ENCODE measurements at regions not wholly inside any gene's neighbourhood (a gene's known extent, or its start where the extent isn't known, plus 50 kb on each side); places are given as distances from the start of the nearest gene placed in this dataset.
"Not testable (repeated sequence)": the region's sequence is repeated elsewhere in the genome, so short reads cannot be mapped to it uniquely, and the experiment has no call there.

DNA sequence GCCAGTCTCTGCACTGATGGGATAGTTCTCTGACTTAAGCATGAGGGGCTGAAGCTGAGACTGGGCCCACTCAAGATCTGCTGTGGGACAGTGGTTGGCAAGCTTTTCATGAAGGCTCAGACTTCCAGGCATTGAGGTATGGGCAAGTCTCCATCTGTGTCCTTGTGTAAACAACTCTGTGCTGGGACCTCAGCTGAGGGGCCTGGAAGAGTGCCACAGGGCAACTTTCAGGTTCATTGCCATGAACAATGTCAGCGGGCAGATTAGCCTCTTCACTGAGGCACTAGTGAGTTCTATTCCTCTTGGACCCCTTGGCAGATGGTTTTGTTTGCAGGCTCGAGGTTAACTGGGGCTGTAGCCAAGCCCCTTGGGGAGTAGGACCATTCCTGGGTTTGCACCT lies 127.1 kb downstream of the MRPS30 start:
- intact Hi-C loops (cut with micrococcal nuclease), result no loop called here

DNA sequence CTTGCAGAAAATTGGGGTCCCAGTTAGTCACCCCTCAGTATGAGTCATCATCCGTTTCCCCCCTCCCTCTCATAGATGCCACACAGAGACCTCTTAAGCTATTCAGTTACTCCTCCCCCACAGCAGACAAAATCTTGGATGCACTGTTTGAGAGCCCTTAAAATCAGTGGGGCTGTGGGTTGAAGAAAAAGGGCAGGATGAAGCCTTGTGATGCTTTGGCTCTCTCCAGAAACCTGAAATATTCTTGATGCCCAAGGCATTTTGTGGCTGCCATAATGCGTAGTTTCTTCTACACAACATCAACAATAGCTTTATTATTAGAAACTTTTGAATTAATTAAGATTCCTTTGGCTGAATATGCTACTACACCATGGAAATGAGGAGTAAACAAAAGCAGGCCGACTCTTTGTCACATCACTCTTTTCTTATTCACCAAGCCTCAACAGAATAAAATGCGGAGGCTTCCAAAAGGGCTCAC lies 133.8 kb downstream of the MRPS30 start:
- intact Hi-C loops (cut with micrococcal nuclease), result no loop called here

DNA sequence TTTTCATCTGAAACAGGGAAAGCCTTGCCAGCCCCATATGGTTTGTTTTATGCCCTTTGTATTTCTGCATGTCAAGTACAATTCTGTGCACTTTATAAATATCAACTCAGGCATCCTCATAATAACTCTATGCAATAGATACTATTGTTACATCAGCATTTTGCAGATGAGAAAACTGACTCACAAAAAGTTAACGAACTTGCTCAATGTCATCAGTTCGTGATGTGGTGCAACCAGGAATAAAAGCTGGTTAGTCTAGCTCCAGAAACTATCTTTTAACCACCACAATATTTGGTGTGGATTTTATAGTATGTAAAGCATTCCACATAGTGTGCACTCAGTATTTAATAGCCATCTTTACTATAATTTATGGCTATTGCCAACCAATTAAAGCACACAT lies 134.9 kb downstream of the MRPS30 start:
- intact Hi-C loops (cut with micrococcal nuclease), result no loop called here

DNA sequence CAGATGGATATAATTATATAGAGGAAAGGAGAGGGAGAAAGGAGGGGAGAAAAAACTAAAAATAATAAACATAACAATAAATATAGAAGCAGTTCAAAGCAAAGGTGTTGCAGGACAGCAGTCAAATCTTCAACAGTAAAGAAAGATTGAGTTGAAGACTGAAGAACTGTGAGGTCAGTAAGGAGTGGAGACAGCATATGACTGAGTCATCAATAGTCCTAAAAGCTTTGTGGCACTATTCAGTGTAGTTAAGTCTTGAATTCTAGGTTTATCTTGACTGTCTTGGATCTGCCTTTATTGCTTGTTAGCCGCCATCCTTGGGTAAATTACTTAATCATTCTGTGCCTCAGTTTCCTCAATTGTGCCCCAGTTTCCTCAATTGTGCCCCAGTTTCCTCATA lies 137.0 kb downstream of the MRPS30 start:
- intact Hi-C loops (cut with micrococcal nuclease), result no loop called here

DNA sequence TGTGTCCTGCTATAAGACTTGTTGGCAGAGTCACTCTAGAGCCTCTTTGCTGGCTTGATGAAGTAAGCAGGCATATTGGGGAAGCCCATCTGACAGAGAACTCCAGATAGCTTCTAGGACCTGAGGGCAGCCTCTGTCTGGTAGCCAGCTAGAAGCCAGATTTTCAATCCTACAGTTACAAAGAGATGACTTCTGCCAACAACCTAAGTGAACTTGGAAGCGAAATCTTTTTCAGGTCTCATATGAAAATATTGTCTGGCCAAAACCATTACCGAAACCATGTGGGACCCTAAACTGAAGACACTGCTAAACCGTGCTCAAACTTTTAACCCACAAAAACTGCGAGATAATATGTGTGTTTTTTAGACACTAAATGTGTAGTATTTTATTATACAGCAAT lies 140.9 kb downstream of the MRPS30 start:
- intact Hi-C loops (cut with micrococcal nuclease), result no loop called here

DNA sequence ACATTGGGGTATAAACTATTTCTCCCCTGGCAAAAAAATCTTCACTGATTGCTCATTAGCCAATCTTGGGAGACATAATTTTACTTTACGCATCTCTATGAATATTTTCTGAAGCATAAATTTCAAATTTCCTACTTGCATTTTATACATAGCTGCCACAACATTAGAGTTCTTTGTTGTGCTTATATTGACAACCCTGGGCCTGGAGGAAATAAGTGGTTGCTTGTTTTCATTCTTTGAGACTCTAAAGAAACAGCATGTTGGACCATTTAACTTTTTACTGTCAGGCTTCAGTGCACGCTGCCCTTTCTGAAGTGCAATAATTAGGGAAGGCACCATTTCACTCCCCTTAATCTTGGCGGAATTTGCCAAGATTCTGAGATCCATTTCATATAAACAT lies 142.6 kb downstream of the MRPS30 start:
- intact Hi-C loops (cut with micrococcal nuclease), result no loop called here

DNA sequence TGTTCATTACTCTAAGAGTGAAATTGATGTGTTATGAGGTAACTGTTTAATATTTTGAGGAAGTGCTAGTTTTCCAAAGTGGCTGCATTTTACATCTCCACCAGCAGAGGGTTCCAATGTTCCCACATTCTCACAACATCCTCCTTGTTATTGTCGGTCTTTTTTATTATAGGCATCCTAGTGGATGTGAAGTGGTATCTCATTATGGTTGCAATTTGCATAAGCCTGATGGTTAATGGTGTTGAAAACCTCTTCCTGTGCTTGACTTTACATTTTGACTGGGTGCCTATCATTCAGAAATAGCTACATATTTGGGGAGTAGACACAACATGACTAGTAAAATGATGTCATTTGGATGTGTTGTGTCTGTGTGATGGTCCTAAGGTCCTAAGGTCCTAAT lies 143.6 kb downstream of the MRPS30 start:
- intact Hi-C loops (cut with micrococcal nuclease), result no loop called here

DNA sequence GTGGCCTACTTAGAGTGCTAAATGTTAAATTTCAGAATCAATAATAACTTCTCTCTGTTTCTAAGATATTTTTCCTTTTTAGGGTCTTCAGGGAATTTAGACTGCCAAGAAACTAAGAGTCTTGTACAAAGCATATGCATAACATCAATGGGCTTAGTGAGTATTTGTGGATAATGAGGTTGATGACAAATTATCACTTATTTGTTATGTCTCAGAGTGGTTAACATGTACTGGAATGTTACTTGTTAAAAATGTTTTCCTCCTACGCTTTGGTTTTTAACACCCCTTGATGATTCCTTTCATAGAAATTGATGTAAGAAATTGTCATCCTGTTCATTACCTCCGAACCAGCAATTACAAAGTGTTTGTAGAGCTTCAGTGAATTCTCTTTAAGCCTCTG lies 144.3 kb downstream of the MRPS30 start:
- intact Hi-C loops (cut with micrococcal nuclease), result no loop called here

DNA sequence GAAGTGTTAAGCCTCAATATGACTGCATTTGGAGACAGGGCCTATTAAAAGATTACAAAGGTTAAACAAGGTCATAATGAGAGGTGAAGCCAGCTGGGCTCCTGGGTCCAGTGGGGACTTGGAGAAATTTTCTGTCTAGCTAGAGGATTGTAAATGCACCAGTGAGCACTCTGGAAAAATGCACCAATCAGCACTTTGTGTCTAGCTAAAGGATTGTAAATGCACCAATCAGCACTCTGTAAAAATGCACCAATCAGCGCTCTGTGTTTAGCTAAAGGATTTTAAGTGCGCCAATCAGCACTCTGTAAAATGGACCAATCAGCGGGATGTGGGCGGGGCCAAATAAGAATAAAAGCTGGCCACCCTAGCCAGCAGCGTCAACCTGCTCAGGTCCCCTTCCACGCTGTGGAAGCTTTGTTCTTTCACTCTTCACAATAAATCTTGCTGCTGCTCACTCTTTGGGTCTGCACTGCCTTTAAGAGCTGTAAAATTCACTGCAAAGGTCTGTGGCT lies 150.3 kb downstream of the MRPS30 start:
- intact Hi-C loops (cut with micrococcal nuclease), result not testable (repeated sequence)

DNA sequence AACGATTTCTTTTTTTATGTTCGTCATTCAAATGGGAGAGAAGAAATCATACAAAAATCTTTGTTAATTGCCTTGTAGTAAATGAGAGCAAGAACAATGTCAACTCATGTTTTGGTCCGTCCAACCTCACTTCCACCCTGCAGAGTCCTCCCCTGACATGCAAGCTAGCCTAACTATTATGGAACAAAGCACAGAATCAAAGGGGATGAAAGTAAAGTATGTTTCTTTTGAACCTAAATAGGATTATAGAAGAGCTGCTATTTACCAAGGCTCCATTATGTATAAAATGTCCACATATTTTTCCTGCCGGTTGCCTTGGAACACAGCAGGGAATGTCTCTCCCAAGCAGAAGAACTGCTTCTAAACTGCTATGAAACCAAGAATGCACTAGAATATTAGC lies 161.1 kb downstream of the MRPS30 start:
- intact Hi-C loops (cut with micrococcal nuclease), result no loop called here

DNA sequence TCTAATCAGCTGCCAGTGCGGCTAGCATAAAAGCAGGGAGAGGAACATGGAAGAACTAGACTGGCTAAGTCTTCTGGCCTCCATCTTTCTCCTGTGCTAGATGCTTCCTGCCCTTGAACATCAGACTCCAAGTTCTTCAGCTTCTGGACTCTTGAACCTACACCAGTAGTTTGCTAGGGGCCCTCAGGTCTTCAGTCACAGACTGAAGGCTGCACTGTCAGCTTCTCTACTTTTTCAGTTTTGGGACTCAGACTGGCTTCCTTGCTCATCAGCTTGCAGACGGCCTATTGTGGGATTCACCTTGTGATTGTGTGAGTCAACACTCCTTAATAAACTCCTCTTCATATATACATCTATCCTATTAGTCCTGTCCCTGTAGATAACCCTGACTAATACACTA lies 162.2 kb downstream of the MRPS30 start:
- intact Hi-C loops (cut with micrococcal nuclease), result not testable (repeated sequence)

DNA sequence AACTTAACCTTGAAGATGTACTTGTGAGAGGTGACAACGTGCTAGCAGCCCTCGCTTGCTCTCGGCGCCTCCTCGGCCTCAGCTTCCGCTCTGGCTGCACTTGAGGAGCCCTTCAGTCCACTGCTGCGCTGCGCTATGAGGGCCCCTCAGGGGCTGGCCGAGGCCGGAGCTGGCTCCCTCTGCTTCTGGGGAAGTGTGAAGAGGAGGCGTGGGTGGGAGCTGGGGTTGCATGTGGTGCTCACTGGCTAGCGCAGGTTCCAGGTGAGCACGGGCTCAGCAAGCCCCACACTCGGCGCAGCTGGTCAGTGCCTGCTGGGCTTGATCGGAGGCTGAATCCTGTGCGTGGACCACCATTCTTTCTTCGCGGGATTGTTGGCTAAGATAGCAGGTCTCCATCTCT lies 166.1 kb downstream of the MRPS30 start:
- intact Hi-C loops (cut with micrococcal nuclease), result no loop called here

DNA sequence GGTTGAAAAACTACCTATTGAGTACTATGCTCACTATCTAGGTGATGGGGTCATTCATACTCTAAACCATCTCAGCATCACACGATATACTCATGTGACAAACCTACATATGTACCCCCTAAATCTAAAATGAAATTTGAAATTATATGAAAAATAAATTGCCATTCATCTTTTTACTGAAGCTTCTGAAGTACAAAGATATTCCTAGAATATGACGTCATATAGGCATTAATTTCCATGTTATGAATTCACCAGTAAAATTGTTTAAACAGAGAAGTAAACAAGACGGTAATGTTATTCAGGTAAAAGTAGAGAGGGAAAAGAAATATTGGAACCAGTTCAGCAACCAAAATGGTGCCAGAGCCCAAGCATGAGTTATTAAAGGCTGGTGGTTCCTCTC lies 173.0 kb downstream of the MRPS30 start:
- intact Hi-C loops (cut with micrococcal nuclease), result no loop called here

DNA sequence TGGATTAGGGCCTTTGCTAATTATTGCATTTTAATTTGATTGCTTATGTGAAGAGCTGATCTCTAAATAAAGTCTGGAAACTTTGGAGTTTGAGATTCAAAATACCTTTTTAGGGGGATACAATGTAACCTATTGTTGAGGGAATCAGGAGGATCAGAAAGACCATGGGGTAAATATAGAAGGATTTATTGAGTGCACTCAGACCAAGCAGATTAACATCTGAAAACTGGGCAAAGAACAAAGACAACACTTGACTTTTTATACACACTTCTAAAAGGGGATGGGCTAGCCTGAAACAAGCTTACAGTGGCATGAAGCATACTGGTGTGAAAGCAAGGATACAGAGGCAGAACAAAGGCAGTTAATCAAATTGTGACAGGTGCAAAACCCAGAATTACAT lies 174.3 kb downstream of the MRPS30 start:
- intact Hi-C loops (cut with micrococcal nuclease), result no loop called here

DNA sequence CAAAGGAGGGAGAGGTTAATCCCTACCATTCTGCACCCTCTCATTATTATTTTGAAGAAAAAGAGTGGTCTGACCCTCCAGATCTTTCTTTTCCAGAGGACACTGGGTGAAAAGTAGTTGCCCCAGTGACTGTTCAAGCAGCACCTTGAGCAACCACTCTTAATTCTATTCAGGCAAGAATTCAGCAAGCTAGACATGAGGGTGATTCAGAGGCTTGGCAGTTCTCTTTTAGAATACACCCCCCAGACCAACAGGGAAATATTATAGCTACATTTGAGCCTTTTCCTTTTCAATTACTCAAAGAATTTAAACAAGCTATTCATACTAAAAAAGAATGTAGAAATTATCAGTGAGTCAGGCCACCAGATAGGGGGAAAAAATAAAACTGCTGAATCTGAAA lies 178.3 kb downstream of the MRPS30 start:
- intact Hi-C loops (cut with micrococcal nuclease), result no loop called here

DNA sequence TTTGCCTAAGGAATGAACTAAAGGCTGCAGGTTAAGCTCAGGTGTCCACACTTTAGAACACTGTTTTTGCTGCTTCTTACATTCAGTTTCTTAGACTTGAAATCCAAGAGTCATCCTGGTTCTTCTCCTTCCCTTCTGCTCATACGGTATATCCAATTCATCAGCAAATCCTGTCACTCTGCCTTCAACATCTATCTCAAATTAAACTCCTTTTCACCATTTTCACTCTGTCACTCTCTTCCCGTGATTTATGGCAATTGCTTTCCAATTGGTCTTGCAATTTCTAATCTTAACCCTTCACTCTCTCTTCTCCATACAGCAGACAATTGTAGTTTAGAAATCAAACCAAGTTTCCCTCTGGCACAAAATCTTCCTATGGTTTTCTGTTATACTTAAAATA lies 182.9 kb downstream of the MRPS30 start:
- intact Hi-C loops (cut with micrococcal nuclease), result no loop called here

DNA sequence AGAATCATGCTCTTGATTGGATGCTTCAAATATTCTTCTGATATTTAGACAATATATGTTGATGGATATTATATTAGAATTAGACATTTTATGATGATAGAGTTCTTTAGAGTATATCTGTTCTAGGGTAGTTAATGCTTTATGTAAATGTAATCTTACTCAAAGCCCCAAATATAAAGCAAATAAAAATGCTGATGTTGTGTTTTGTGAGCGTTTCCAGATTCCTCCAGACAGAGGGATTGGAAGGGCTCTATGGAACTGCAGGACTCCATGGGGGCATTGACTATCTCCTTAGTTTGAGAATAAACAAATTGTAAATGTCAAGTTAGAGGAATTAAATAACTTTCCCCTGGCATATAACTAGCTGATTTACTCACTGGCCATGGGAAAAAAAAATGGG lies 184.5 kb downstream of the MRPS30 start:
- intact Hi-C loops (cut with micrococcal nuclease), result no loop called here

DNA sequence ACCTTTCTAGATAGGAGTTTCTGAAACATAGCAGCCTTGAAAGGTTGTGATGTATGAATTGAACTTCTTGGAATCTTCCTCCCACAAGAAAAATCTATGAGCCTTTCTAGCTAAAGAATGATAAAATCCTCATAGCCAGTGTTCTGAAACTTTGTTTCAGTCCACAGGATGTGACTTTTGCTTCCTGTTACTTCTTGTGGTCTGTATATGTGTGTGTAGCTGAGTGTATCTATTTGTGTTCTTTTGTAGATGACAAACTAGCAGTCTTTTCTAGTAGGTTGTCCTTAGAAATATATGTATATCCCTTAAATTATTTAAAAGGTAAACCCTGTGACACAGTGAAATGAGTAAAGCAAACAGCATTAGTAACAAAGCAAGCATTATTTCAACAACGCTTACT lies 188.8 kb downstream of the MRPS30 start:
- intact Hi-C loops (cut with micrococcal nuclease), result no loop called here

DNA sequence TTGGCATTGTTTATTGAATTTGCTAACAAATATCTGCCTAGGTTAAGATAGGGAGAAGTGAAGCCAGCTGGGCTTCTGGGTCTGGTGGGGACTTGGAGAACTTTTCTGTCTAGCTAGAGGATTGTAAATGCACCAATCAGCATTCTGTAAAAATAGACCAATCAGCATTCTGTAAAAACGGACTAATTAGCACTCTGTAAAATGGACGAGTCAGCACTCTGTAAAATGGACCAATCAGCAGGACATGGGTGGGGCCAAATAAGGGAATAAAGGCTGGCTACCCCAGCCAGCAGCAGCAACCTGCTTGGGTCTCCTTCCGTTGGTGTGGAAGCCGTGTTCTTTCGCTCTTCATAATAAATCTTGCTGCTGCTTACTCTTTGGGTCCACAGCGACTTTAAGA lies 198.4 kb downstream of the MRPS30 start:
- intact Hi-C loops (cut with micrococcal nuclease), result not testable (repeated sequence)

DNA sequence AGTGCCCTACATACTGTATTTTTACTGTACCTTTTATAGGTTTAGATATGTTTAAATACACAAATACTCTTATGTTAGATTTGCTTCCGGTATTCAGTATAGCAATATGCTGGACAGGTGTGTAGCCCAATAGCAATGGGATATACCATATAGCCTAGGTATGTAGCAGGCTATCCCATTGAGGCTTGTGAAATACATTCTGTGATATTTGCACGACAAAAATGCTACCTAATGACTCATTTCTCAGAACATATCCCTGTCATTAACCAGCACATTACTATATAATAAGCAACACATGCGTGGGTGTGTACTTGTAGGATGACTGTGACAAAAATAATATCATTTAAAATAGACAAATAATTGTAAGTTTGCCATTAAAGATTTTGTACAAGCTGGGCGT lies 208.8 kb downstream of the MRPS30 start:
- intact Hi-C loops (cut with micrococcal nuclease), result no loop called here

DNA sequence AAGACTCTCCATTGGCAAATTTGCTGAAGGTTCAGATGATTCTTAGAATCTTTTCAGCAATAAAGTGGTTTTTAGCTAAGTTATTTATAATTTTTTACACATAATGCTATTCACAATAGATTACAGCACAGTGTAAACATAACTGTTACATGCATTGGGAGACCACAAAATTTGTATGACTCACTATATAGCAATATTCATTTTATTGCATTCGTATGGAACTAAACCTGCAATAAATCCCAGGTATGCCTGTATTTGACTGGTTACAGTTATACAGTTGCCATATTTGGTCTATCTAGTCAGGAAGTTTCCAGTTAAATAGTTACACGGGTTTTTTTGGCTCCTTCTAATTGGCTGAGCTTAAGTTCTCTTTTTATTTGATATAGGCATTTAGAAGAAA lies 220.8 kb downstream of the MRPS30 start:
- intact Hi-C loops (cut with micrococcal nuclease), result no loop called here

DNA sequence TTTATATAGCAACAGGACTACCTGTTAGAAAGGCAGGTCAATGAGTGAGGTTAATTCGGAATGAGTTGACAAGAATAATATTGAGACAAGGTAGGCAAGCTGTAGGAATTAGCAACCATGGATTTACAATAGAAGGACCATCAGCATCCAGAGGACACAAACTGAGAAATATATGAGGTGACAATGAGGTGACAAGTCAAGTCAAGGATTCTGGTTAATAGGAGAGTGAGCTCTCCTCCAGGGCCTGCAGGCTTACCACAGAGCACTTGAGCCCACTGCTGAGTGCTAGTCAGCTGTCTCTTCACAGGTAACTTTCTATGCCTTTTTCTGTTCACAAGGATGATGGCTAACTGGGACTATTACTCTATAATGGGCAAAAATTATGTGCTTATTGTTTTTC lies 227.2 kb downstream of the MRPS30 start:
- intact Hi-C loops (cut with micrococcal nuclease), result loop anchor here (5.0 kb wide), 1 partner anchor 174 kb away; no protein-coding TSS in a partner anchor

DNA sequence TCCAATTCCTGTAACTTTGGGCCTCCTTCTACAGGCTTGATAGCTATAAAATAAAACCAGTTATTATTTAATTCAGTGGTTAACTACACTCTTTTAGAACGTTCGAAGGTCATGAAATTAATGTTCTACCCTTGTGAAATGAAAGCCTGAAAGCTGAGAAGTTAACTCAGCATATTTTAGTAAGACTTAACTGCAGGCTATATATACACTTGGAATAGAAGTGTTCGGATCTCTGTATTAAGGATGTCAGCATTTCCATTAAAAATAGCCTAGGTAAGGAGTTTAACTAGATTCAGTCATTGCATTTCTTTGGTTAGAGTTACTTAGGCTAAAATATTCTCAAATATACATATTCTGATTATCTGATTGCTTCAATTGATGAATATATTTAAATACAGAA lies 229.2 kb downstream of the MRPS30 start:
- intact Hi-C loops (cut with micrococcal nuclease), result loop anchor here (2.0 to 5.0 kb wide), 2 partner anchors 176 to 657 kb away; no protein-coding TSS in a partner anchor

Data from T-helper 1 cell treated with Interleukin-12 subunit alpha and Interleukin-12 subunit beta and Interleukin-4 antibody, amounts not matched to agents 30 ng/mL and 1 ng/mL, for 36 hours (primary cell).